NCI-H2227 (cell line): ENCODE measurements at regions not wholly inside any gene's neighbourhood (a gene's known extent, or its start where the extent isn't known, plus 50 kb on each side); places are given as distances from the start of the nearest gene placed in this dataset.
A peak's percentile ranks its signal among the peaks of the same experiment; 100 is the strongest.

ENCODE experiments used
- DNase-seq: peaks from one replicate; lab custom pipeline; 2025; ENCODE audit not compliant: unreplicated experiment; lab: John Stamatoyannopoulos, UW

DNA sequence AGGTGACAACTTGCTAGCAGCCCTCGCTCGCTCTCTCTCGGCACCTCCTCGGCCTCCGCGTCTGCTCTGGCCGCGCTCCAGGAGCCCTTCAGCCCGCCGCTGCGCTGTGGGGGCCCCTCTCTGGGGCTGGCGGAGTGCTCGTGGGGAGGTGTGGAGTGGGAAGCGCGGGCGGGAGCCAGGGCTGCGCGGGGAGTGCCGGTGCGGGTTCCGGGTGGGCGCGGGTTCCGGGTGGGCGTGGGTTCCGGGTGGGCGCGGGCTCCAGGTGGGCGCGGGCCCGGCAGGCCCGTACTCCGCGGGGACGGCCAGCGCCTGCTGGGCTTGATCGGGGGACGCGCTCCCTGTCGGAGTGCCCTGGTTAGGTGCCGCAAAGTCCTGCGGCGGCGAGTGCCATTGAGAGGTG is 384.3 kb downstream of the GPM6A start:
- no peak for DNase-seq

DNA sequence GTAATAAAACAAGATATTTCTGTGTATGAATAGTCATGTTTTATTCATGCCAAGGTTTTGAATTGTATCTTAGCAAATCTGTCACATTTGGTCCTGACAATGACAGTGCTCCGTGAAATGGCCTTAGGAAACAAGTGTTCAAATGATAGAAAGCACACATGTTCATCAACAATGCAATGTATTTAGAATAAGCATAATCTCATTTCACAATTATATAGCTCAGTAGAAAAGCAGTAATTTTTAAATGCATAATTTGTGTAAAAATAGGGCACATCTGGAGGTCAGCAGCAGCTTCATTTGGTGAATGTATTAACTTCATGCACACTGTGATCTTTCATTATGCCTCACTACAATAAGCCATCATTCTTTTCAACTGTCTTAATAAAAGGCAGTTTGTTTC is 380.4 kb downstream of the GPM6A start:
- no peak for DNase-seq

DNA sequence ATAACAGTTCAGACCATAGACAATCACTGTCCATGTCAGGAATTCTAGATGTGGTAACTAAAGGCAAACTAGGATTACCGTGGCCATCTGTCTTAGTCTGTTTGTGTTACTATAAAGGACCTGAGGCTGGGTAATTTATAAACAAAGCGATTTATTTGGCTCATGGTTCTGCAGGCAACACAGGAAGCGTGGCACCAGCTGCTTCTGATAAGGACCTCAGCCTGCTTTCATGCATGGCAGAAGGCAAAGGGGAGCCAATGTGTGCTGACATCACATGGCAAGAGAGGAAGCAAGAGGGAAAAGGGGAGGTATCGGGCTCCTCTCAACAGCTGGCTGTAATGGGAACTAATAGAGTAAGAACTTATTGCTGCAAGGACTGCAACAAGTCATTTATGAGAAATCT is 376.7 kb downstream of the GPM6A start:
- DNase-seq: peak; percentile 6

DNA sequence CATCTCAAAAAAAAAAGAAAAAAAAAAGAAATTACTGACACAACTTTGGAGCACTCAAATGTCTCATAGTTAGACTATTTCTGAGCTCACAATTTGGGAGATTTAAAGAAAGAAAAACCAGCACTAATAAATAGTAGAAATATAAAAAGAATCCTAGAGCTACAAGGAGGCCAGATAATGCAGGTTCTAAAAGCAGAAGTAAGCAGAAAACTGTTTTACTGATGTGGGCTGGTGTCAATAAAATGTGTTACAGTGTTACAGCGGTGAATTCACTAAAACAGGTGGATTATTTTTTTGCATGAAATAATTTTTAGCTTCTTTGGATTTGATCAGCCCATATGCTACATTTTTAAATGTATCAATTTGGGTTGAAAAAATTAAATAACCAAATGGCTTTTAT is 375.9 kb downstream of the GPM6A start:
- no peak for DNase-seq

DNA sequence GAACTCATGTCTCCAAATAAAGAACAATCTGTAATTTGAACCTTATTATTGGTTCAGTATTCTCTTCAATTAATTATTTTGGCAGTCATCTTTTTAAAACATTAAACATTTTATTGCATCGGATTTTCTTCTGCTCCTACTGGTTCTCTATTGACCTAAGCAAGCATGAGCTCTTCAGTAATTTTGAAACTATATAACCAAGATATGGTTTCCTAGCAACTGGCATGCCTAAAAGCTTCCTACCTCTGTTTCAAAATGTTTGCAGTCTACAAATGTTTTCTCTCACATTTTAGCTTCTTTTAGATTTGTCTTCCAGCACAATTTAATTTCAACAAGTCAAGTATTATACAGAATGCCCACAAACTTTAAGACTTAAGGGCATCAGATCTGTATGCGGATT is 371.3 kb downstream of the GPM6A start:
- DNase-seq: no peak

DNA sequence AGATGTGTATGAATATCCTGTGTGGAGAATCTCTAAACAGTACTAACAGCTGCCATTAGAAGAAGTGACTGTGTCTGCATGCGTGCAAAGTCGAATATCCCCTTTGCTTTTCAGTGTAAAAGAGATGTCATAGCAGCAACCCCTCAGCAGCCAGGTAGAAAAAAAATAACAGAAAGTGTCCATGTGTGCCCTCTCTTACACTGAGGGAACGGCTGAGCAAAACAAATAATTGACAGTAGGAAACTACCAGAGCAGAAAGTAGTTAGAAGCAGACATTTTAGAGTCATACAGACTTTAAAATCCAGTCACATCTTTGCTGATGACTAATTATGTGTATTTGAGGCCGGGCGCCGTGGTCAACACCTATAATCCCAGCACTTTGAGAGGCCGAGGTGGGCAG is 370.8 kb downstream of the GPM6A start:
- no peak for DNase-seq

DNA sequence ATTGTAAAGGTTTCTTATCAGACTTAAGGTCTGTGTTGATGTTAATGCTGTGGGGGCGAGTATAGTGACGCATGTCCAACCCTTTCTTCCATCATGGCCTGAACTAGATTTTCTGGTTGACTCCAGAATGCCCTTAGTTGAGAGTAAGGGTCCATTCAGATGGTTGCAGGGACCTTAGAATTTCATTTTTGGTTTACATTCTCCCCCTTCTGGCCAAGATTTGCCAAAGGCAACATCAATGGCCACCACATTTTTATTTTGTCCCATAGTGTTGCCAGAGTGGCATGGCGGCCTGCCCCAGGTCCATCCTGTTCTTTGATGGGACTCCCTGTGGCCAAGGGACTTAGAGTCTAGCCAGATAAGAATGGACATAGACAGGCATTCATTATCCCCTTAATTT is 368.5 kb downstream of the GPM6A start:
- no peak for DNase-seq

DNA sequence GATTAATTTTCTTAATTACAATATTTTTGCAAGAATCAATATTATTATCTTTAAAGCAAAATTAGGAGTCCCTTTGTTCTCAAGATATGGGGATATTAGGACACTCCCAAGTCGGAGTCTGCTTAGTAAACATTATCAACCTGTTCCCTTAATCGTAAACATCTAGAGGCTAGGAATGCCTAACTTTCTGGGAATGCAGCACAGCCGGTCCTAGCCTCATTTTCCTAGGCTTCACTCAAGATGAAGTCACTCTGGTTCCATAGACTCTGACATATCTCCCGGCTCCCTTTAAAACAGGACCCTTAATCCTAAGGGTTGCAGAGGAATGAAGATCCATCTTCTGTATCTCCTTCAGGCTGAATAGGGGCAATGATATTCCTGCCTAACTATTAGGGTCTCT is 367.6 kb downstream of the GPM6A start:
- no peak for DNase-seq

DNA sequence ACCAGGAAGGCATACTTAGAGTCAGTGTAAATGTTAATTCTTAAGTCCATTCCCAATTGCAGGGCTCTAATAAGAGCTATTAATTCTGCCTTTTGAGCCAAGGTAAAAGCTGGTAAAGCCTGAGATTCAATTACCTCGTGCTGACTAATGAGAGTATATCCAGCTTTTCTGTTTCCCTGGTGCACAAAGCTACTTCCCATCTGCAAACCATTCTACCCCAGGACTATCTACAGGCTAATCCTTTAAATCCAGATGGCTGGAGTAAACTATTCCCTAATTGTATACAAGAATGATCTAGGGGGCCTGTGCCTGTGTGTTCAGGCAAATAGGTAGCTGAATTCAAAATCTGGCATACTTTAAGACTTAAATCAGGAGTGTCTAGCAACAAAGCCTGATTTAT is 365.0 kb downstream of the GPM6A start:
- DNase-seq: no peak

DNA sequence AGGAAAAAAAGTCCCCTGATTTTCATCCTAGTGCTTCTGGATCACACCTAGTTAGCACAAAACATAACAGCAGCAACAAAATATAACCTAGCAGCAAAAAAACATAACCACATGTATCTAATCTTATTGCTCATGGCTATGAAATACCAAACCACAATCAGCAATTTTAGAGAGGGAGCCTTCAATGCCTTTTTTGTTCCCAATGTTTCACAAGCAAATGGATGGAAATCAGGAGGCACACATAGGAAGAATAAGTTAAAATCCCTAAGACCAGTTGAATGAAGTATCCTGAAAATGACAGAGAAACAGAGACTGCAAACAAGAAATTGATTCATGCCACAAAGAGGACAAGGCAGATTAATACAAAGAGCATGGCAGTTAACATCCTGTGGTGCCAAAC is 361.6 kb downstream of the GPM6A start:
- DNase-seq: no peak

DNA sequence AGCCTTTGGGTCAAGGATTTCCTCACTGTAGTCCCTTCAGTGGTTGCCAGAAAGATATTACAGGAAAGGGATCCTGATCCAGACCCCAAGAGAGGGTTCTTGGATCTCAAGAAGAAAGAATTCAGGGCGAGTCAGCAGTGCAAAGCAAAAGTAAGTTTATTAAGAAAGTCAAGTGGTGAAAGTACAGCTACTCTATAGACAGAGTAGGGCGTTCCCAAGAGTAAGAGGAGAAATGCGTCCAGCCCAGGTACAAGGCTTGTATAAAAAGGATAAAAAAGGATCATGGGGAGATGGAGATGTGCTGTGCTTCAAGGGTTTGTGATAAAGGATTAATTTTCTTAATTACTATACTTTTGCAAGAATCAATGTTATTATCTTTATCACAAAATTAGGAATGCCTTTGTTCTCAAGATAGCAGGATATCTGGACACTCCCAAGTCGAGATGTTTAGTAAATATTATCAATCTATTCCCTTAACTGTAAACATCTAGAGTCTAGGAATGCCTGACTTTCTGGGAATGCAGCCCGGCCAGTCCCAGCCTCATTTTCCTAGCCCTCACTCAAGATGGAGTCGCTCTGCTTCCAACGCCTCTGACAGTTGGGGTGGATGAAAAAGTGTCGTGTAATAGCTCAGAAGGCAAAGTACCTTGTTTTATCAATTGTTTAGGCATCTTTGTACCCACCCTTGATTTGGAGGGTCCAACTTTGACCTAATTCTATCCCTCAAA is 360.7 kb downstream of the GPM6A start:
- no peak for DNase-seq

DNA sequence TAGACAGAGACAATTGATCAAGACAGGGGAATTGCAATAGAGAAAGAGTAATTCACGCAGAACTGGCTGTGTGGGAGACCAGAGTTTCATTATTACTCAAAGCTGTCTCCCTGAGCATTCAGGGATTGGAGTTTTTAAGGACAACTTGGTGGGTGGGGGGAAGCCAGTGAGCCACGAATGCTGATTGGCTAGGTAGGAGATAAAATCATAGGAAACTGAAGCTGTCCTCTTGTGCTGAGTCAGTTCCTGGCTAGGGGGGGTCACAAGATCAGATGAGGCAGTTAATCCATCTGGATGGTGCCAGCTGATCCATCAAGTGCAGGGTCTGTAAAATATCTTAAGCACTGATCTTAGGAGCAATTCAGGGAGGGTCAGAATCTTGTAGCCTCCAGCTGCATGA is 358.6 kb downstream of the GPM6A start:
- no peak for DNase-seq

DNA sequence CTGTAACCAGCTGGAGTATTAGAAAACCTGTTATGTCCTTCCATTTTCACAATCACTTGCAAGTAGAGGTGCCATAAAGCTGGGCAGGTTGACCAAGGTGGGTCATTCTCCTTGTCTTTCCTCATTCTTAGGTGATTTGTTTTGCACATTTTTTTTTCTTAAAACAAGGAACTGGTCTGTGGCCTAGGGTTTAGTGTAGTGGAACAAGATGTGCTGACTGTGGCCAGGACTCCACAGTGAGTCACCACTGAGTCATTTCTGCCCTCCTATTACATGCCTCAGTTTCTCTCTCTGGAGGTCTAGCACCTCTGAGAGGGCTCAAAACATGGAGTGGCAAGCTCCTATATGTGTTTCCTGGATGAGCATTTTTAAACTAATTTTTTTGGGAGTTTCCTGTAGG is 355.9 kb downstream of the GPM6A start:
- DNase-seq: no peak

DNA sequence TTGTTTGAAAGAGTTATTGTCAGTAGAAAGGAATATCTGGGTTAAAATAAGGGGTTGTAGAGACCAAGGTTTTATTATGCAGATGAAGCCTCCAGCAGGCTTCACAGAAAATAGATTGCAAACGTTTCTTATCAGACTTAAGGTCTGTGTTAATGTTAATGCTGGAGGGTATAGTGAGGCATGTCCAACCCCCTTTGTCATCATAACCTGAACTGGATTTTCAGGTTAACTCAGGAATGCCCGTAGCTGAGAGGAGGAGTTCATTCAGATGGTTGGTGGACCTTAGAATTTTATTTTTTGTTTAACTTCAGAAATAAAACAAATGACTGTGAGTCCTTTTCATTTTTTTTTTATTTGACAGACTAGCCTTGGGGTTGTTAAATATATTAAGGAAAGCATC is 354.1 kb downstream of the GPM6A start:
- DNase-seq: no peak

DNA sequence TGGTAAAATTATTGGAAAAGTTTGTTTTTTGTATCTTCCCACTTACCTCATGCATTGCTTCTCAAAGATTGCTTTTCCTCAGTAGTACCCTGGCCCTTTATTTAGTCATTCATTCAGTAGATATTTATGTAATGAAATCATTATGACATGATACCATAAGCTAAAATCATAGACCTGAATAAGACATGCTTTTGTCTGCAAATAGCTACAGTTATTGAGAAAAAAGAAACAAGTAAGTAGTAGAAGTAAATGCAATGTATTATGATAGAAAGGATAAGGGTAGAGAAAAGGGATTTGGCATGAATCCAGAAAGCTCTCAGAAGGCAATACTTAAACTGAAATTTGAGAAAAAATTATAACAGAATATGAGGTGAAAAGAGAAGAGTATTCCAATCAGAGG is 352.5 kb downstream of the GPM6A start:
- no peak for DNase-seq

DNA sequence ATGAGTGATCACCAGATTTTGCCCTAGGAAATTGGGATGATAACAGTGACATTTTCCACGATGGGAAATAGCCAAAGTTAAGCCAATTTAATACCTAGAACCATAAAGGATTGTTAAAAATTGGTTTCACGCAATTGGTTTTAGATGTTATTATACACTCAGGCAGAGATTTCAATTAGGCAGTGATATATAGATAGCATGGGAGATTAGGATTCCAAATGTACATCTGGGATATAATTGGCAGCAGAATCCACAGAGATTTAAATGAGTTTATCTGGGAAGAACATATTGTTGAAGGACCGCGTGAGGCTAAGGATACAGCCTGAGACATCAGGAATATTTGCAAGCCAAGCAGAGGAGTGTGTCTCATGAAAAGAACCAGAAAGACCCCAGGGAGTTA is 351.6 kb downstream of the GPM6A start:
- DNase-seq: no peak

DNA sequence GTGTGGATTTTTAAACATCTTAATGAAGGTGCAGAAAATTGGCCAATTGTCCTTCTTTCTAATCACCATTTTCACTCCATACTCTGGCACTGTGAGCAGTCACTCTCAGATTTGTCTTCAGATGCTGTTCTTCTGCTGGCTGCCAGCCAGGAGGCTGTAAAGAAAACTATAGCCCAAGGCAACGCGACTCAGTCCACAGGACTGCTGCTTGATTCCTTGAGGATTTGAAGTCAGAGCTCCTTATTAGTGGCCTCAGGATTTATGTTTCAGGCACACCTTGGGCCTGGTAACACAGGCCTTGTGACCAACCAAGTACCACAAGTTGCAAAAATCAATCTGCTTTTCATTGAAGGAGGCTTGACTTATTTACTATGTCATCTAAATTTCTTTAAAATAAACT is 342.6 kb downstream of the GPM6A start:
- DNase-seq: peak; percentile 2

DNA sequence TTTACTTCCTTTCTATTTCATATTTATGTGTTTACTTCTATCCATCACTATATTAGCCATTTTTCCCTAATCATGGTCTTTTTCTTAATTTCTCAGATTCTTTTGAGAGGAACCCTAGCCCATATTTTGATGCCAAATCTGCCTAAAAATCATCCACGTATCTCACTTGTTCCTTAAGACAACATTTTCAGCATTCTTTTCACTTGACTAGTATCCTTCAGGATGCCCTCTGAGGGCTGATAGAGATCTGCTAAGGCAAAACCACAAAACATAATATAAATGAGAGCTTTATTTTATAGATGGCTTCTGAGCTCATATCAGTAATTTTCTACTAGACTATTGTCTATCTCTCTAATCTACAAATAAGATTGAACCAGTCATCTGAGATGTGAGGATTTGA is 341.9 kb downstream of the GPM6A start:
- DNase-seq: no peak

DNA sequence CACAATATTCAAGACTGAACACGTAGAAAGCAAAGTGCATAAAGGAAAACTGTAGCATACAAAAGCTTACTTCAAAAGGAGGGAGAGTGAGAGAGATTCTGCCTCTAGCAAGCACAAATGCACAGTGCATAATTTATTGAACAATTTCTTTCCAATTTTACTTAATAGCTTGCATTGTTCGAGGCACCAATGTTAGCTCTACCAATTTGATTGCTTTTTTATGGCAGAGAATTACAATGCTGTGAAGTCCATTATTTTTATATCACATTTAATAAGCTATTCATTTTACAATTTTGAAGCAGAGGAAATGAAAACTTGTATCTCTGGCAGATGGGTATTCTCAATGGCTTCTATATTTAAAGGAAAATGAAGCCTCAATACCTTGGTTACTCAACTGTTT is 331.7 kb downstream of the GPM6A start:
- DNase-seq: no peak

DNA sequence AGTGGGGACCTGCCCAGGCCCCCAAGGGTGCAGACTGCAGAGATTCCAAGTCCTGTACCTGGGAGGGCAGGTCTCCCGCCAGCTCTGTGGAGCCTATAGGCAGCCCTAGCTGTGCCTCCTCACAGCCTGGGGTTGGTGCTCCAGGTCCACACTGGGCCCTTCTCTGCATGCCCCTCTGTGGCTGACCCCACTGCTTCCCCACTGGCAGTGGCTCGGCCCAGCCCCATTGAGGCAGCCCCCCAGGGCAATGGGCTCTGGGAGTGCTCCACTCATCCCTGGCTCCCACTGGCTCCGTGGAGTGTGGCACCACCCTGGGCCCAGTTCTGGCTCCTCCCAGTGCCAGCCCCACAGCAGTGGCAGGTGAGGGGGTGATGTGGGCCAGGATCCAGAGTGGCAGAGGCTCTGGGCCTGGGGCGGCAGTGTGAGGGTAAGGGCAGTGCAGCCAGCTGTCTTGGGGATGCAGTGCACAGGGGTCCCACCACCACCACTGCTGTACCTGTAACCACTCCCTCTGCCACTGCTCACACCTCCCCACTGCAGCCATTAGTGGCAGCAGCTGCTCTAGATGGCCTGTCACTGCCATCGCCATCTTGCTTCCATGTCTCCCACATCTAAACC is 312.2 kb downstream of the GPM6A start:
- DNase-seq: no peak

DNA sequence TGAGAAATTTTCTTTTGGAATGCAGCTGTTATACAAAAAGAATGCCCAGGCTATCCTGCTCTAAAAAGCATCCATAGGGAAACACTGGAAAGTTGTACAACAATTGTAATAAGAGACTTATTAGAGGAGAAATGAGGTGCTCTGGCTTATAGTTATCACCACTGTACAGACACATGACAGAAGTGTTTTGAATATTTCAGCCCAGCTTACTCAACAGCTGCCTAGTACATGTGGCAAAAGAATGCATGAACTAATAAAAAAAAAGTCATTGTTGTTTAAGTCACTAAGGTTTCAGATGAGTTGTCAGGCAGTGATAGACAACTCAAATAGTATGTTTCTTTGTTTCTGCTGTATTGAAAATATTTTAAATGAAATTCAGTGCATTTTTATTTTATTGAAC is 307.7 kb downstream of the GPM6A start:
- no peak for DNase-seq

DNA sequence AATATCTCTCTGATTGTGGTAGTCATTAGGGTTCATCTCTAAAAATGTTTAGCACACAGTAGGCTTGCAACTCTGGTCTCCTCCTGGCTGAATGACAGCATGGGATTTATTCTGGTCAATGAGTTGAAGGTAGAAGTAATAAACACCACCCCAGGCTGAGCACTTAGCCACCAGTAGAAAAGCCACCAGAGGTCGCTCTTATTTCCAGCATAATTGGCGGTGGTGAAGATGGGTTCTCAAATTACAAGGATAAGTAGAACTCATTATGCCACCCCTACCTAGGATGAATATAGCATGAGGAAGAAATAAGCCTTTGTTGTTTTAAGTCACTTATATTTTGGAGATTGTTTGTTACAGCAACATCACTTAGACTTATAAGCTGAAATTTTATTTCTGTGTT is 302.7 kb downstream of the GPM6A start:
- peak; percentile 2 for DNase-seq

DNA sequence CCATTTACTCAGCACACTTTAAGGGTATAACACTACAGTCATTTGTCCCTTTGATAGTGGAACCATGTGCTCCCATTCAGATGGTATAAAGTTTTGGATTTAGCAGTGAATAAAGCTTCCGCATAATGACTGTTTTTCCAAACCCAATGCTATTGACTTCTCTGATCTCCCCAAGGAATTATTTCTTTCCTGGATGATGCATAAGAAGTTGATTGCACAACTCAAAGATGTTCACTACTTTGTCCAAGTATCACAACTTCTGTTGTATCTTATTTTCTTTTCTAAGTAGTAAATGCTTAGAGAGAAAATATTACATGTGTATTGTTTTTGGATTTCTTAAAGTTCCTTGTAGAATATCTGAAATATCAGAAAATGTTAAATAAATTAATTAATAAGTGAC is 300.2 kb downstream of the GPM6A start:
- no peak for DNase-seq
